ENCODE measurements at regions not wholly inside any gene's neighbourhood (a gene's known extent, or its start where the extent isn't known, plus 50 kb on each side); places are given as distances from the start of the nearest gene placed in this dataset.

- TF ChIP-seq CTCF (IDR thresholded peaks at IDR 0.05; ENCODE audit: insufficient read depth, low read depth, low read length) = no peak
- Histone ChIP-seq H3K27me3 (ENCODE audit: control insufficient read depth, insufficient read depth, low read length) (no peaks in the 10 kb centered on the region), H3K4me3 (ENCODE audit: low read depth, low read length) (no peak overlapping the region), H3K36me3 (ENCODE audit: control insufficient read depth, insufficient read depth, low read length) (no peaks in the 10 kb centered on the region)
- CTCF ChIA-PET = interaction anchor here (1.0 to 1.6 kb wide), 2 partner anchors 94 to 339 kb away, joined by 3 to 4 read pairs; no protein-coding TSS in a partner anchor
- POLR2A ChIA-PET = no interaction called here
- DNase-seq (ENCODE audit: low read depth) = no peak
These were observed 482.0 kb downstream of the PSAT1 start for GRCh38 chr9:78778861-78779374.

- Histone ChIP-seq H3K36me3 (ENCODE audit: control insufficient read depth, insufficient read depth, low read length) (no peaks in the 10 kb centered on the region), H3K4me3 (ENCODE audit: low read depth, low read length) (no peak overlapping the region), H3K27me3 (ENCODE audit: control insufficient read depth, insufficient read depth, low read length) (no peaks in the 10 kb centered on the region)
- ChIA-PET CTCF (interaction anchor here (1.0 kb wide), 1 partner anchor 9 kb away, joined by 4 read pairs; no protein-coding TSS in a partner anchor), POLR2A (no interaction called here)
- no peak for TF ChIP-seq CTCF (IDR thresholded peaks at IDR 0.05; ENCODE audit: insufficient read depth, low read depth, low read length)
- DNase-seq (ENCODE audit: low read depth) = no peak
These were observed 484.8 kb downstream of the PSAT1 start for GRCh38 chr9:78781681-78782080.

GRCh38 chr9:78782234-78782633, 485.3 kb downstream of the PSAT1 start:
- DNase-seq (ENCODE audit: low read depth) = no peak
- H3K36me3 ChIP-seq (ENCODE audit: control insufficient read depth, insufficient read depth, low read length) = no peaks in the 10 kb centered on the region
- no peak for TF ChIP-seq CTCF (IDR thresholded peaks at IDR 0.05; ENCODE audit: insufficient read depth, low read depth, low read length)
- CTCF ChIA-PET = no interaction called here
- H3K4me3 ChIP-seq (ENCODE audit: low read depth, low read length) = no peak overlapping the region
- POLR2A ChIA-PET = no interaction called here
- H3K27me3 ChIP-seq (ENCODE audit: control insufficient read depth, insufficient read depth, low read length) = no peaks in the 10 kb centered on the region

- TF ChIP-seq CTCF (IDR thresholded peaks at IDR 0.05; ENCODE audit: insufficient read depth, low read depth, low read length) = no peak
- no peak for DNase-seq (ENCODE audit: low read depth)
- ChIA-PET POLR2A (no interaction called here), CTCF (no interaction called here)
- H3K27me3 ChIP-seq (ENCODE audit: control insufficient read depth, insufficient read depth, low read length) = no peaks in the 10 kb centered on the region
- no peaks in the 10 kb centered on the region for H3K36me3 ChIP-seq (ENCODE audit: control insufficient read depth, insufficient read depth, low read length)
- H3K4me3 ChIP-seq (ENCODE audit: low read depth, low read length) = no peak overlapping the region
These were observed 485.9 kb downstream of the PSAT1 start for GRCh38 chr9:78782858-78783257.

GRCh38 chr9:78783743-78784142, 486.8 kb downstream of the PSAT1 start:
- DNase-seq (ENCODE audit: low read depth) = no peak
- H3K27me3 ChIP-seq (ENCODE audit: control insufficient read depth, insufficient read depth, low read length) = no peaks in the 10 kb centered on the region
- CTCF ChIA-PET = interaction anchor here (1.6 kb wide), 1 partner anchor 16 kb away, joined by 3 read pairs; no protein-coding TSS in a partner anchor

More at GRCh38 chr9:78783743-78784142, 486.8 kb downstream of the PSAT1 start:
- peak; percentile 28; the same call in 1 of the 2 replicates for TF ChIP-seq CTCF (IDR thresholded peaks at IDR 0.05; ENCODE audit: insufficient read depth, low read depth, low read length)
- POLR2A ChIA-PET = no interaction called here
- H3K36me3 ChIP-seq (ENCODE audit: control insufficient read depth, insufficient read depth, low read length) = no peaks in the 10 kb centered on the region
- no peak overlapping the region for H3K4me3 ChIP-seq (ENCODE audit: low read depth, low read length)

Measured in BJ (cell line).